Fibroblast of mammary gland (primary cell): ENCODE measurements at regions not wholly inside any gene's neighbourhood (a gene's known extent, or its start where the extent isn't known, plus 50 kb on each side); places are given as distances from the start of the nearest gene placed in this dataset.

ENCODE experiments used
- DNase-seq: peaks from one replicate; pipeline ENCODE4 v3.0.0-alpha.2; 2010; ENCODE audit warnings: low read depth
- H3K4me3 ChIP-seq: 2 replicates; pipeline ENCODE4 v1.5.1; 2011; ENCODE audit warnings: low read depth, mild to moderate bottlenecking, low read length, moderate library complexity; ENCODE audit not compliant: control insufficient read depth
- TF ChIP-seq, protein P1 (sequence below): conservative IDR thresholded peaks from 2 replicates; pipeline ENCODE4 v1.5.1; 2011; ENCODE audit warnings: low read depth, low read length, inconsistent platforms; ENCODE audit not compliant: control insufficient read depth, insufficient read depth

DNA sequence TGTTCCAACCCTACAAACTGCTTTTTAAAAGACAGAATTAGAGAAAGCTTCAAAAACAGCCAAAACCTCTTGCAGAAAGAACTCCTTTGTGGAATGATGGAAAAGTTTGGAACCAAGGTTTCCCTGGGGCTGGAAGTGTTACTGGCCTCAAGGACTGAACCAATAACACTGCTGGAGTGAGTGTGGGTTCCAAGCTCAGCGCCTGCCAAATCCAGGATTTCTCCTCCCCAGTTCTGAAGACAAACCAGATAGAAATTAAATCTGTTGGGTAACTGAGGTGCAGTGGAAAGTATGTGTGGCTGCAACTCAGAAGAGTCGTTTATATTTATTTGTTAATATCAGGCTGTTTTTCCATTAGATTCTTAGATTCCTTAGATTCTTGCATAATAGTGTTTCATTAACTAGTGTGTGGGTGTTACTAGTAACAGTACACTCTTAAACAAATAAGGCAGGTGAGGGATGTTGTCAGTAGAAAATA, 66.5 kb upstream of the FNDC3B start:
- no peak overlapping the region for H3K4me3 ChIP-seq
- peak; percentile 29 for DNase-seq

DNA sequence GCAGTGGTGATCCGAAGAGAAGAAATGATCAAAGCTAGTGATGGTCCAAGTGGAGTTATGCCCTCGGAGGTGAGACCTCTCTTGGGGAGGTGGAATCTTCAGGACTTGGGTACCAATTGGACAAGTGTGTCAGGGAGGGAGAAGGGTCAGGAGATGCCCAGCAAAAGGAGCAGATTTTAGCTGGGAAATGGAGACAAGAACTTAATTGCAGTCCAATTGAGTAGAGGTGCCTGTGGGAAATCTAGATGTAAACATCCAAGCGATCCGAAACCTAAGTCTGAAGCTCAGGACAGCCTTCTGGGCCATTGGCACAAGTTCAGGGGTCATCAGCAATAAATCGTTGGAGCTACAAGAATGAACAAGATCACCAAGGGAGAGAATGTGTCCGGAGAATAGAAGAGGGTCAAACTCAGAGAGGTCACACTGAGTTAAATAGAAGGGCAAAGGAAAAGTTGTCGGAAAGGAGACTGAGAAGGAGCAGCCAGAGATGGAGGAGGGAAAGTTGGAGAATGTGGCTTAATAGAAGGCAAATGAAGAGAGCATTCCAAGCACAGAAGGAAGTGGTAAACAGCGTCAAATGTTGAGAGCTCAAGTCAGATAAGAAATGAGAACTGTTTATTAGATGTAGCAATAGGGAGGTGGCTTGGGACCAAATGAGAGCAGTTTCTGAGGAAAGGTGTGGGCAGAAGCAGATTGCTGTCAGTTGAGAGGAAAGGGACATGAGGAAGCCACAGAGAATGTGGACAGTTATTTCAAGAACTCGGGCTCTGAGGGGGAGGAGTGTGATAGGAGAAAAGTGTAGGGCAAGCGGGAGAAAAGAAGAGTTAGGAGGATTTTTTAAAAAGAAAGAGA, 64.2 kb upstream of the FNDC3B start:
- peak; percentile 39 for DNase-seq
- no peak overlapping the region for H3K4me3 ChIP-seq
- TF ChIP-seq, protein P1, sequence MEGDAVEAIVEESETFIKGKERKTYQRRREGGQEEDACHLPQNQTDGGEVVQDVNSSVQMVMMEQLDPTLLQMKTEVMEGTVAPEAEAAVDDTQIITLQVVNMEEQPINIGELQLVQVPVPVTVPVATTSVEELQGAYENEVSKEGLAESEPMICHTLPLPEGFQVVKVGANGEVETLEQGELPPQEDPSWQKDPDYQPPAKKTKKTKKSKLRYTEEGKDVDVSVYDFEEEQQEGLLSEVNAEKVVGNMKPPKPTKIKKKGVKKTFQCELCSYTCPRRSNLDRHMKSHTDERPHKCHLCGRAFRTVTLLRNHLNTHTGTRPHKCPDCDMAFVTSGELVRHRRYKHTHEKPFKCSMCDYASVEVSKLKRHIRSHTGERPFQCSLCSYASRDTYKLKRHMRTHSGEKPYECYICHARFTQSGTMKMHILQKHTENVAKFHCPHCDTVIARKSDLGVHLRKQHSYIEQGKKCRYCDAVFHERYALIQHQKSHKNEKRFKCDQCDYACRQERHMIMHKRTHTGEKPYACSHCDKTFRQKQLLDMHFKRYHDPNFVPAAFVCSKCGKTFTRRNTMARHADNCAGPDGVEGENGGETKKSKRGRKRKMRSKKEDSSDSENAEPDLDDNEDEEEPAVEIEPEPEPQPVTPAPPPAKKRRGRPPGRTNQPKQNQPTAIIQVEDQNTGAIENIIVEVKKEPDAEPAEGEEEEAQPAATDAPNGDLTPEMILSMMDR = no peak

More for the DNA sequence above, 66.5 kb upstream of the FNDC3B start:
- TF ChIP-seq, protein P1 = no peak

DNA sequence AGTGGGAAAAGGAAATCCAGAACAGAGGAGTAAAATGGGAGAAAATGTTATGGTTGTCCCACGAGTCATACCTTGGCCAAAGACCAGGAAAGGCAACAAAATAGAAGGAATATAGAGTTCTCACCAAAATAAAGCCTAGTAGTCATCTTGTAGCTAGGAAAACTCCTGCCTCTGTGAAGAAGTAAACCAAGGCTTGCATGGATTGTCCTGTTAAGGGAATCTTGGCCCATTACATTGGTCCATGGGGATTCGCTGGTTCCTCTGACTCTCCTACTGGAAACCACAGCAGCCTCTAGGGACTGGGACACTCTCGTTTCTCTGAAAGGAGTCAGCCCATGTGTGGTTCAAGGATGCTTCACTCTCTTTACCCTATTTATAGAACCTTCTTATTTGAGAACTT, 62.9 kb upstream of the FNDC3B start:
- peak; percentile 70 for DNase-seq
- TF ChIP-seq, protein P1 = no peak
- H3K4me3 ChIP-seq = no peak overlapping the region

DNA sequence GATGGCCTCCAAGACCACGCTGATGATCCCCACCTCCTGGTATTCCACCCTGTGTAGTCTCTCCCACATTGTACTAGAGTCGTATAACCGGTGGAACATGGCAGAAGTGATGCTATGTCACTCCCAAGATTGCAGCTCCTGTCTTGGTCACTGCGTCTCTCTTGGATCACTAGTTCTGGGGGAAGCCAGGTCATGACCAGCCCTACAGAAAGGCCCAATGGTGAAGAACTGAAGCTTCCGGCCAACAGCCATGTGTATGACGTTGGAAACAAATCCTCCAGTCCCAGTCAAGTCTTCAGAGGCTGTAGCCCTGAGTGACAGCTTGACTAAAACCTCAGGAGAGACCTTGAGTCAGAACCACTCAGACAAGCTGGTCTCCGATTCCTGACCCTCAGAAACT, 61.9 kb upstream of the FNDC3B start:
- H3K4me3 ChIP-seq = no peak overlapping the region
- no peak for DNase-seq
- TF ChIP-seq, protein P1 = no peak

DNA sequence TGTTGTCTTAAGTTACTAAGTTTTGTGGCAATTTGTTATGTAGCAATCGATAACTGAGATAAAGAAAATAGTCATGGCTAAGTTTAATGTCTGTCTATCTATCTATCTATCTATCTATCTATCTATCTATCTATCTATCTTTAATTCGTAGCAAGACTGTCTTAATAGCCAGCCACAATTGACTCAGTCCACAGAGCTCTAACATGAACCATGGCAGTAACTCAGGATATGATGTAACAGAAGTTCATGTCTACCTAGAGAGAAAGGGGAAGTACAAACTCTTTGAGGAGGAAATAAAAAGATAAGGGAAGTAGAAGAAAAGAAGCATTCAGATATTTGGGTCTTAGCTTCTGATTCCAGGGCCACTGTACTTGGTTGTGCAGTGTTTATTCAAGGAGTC, 61.5 kb upstream of the FNDC3B start:
- TF ChIP-seq, protein P1 = no peak
- H3K4me3 ChIP-seq = no peak overlapping the region
- DNase-seq = no peak

DNA sequence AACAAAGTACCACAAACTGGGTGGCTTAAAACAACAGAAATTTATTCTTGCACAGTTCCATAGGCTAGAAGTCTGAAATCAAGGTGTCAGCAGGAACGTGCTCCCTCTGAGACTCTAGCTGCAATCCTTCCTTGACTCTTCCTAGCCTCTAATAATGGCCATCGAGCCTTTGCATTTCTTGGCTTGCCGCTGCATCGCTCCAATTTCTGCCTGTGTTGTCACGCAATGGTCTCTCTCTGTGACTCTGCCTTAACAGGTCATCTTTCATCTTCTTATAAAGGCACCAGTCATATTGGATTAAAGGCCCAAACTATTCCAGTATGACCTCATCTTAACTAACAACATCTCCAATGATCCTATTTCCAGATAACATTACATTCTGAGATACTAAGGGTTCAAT, 61.0 kb upstream of the FNDC3B start:
- no peak for DNase-seq
- TF ChIP-seq, protein P1 = no peak
- H3K4me3 ChIP-seq = no peak overlapping the region
